Transverse colon (tissue), 4 donors: ENCODE measurements at regions not wholly inside any gene's neighbourhood (a gene's known extent, or its start where the extent isn't known, plus 50 kb on each side); places are given as distances from the start of the nearest gene placed in this dataset.

Experiments used
- DNase-seq: peaks from one replicate; pipeline ENCODE4 v3.0.0-alpha.2; 2019
- H3K27ac ChIP-seq, 4 donors: fragments of 200-600 bp; sonication (generic); 2 replicates each; pipeline ENCODE4 v1.5.1; 2016 to 2018; ENCODE audit warnings: inconsistent platforms in 4 of 4
- H3K27me3 ChIP-seq: fragments of 200-600 bp; sonication (generic); 2 replicates; pipeline ENCODE4 v1.5.1; 2017; ENCODE audit warnings: inconsistent platforms
- H3K36me3 ChIP-seq, 4 donors: fragments of 200-600 bp; sonication (generic); 2 replicates each; pipeline ENCODE4 v1.5.1; 2017 to 2019; ENCODE audit warnings: inconsistent platforms in 4 of 4
- H3K4me1 ChIP-seq, 4 donors: fragments of 200-600 bp; sonication (generic); 2 replicates each; pipeline ENCODE4 v1.5.1; 2017 to 2020; ENCODE audit warnings: inconsistent platforms in 4 of 4
- H3K4me3 ChIP-seq, 4 donors: fragments of 200-600 bp; sonication (generic); 1 replicate in 1 of 4; 2 replicates in 3 of 4; pipeline versions ENCODE4 v1.5.1 to v1.6.1; 2017 to 2019; ENCODE audit warnings: inconsistent platforms in 4 of 4
- H3K9me3 ChIP-seq, 2 donors: fragments of 200-600 bp; sonication (generic); 2 replicates each; pipeline ENCODE4 v1.5.1; 2017 to 2019; ENCODE audit warnings: inconsistent platforms in 2 of 2
- CTCF ChIP-seq, 5 experiments: fragments of 200-600 bp in 3 of 5; fragments of 450-650 bp in 2 of 5; sonication (generic) in 3 of 5; IDR thresholded peaks; 1 replicate in 2 of 5; 2 replicates in 3 of 5; pipeline ENCODE4 v1.5.1; 2016 to 2017; ENCODE audit warnings: antibody characterized with exemption in 5 of 5, inconsistent platforms in 3 of 5, mild to moderate bottlenecking in 2 of 5, moderate library complexity in 1 of 5
- EP300 ChIP-seq: sonication (generic); formaldehyde crosslinking; IDR thresholded peaks from one replicate; pipeline ENCODE4 v1.6.1; 2017; ENCODE audit warnings: antibody characterized with exemption, low read depth
- POLR2A ChIP-seq: fragments of 450-650 bp; IDR thresholded peaks from one replicate; pipeline ENCODE4 v1.6.1; 2016; ENCODE audit warnings: antibody characterized with exemption, mild to moderate bottlenecking, moderate library complexity
- POLR2AphosphoS5 ChIP-seq, 3 donors: sonication (generic); formaldehyde crosslinking; IDR thresholded peaks; one replicate each; pipeline ENCODE4 v1.6.1; 2016; ENCODE audit warnings: antibody characterized with exemption in 3 of 3
- WGBS, 2 donors: methylation state at CpG; one replicate each; pipeline ENCODE4 v1.1.5; 2018; ENCODE audit warnings: low coverage in 1 of 2; 5-methylcytosine and 5-hydroxymethylcytosine counted together
- in situ Hi-C, 4 donors: fragments of 200-750 bp; cut with MboI; loops; one replicate each; pipeline versions ENCODE4 v1.15.0 to v1.15.1; 2017; ENCODE audit warnings: low sequenced_read_pairs in 3 of 4, low pct_ligation_motif_present in 1 of 4, low pct_unique_long_range_greater_than_20kb in 1 of 4
- intact Hi-C: fragments of 100-400 bp; cut with DNase I; formaldehyde crosslinking; loops from one replicate; pipeline ENCODE4 v1.15.1; 2023; ENCODE audit warnings: low total_unique reads

GRCh38 chr6:44576132-44576631 is 188.7 kb downstream of the CDC5L start:
- Histone ChIP-seq H3K36me3 (no peaks in the 10 kb centered on the region), H3K4me3 (no peak overlapping the region), H3K4me1 (peaks cover 0 to 4% (median 0%) of the 10 kb centered on the region in 4 donors), H3K27me3 (no peaks in the 10 kb centered on the region), H3K9me3 (no peaks in the 10 kb centered on the region), H3K27ac (no peak overlapping the region)
- intact Hi-C loops (no loop called here), in situ Hi-C loops (no loop called here)
- no peak for DNase-seq
- 33 to 37% methylated on average over 1 of the region's 1 CpG for WGBS, 2 donors
- TF ChIP-seq CTCF (IDR thresholded peaks at IDR 0.05) (no peak), POLR2AphosphoS5 (IDR thresholded peaks at IDR 0.05) (no peak), POLR2A (no peak), EP300 (no peak)

GRCh38 chr6:44580901-44581300 is 193.4 kb downstream of the CDC5L start:
- Histone ChIP-seq H3K4me1 (peaks cover 0 to 3% (median 0%) of the 10 kb centered on the region in 4 donors), H3K36me3 (no peaks in the 10 kb centered on the region), H3K27me3 (no peaks in the 10 kb centered on the region), H3K9me3 (peaks cover 0 to 15% of the 10 kb centered on the region in 2 donors), H3K27ac (no peak overlapping the region), H3K4me3 (no peak overlapping the region)
- TF ChIP-seq EP300 (no peak), POLR2AphosphoS5 (IDR thresholded peaks at IDR 0.05) (no peak), CTCF (IDR thresholded peaks at IDR 0.05) (no peak), POLR2A (no peak)
- in situ Hi-C loops = no loop called here
- no peak for DNase-seq
- intact Hi-C loops = no loop called here
- WGBS, 2 donors = 73 to 100% methylated on average over 2 to 5 of the region's 5 CpGs

GRCh38 chr6:44582930-44583329 is 195.4 kb downstream of the CDC5L start:
- H3K27ac ChIP-seq = no peak overlapping the region
- no peak for TF ChIP-seq POLR2A
- no peak for TF ChIP-seq POLR2AphosphoS5 (IDR thresholded peaks at IDR 0.05)
- TF ChIP-seq EP300 = no peak
- no peak for TF ChIP-seq CTCF (IDR thresholded peaks at IDR 0.05)
- H3K36me3 ChIP-seq = no peaks in the 10 kb centered on the region
- H3K27me3 ChIP-seq = no peaks in the 10 kb centered on the region
- intact Hi-C loops (no loop called here), in situ Hi-C loops (no loop called here)
- H3K4me1 ChIP-seq = no peaks in the 10 kb centered on the region
- H3K4me3 ChIP-seq = no peak overlapping the region
- no peak for DNase-seq
- whole genome bisulfite sequencing, 2 donors = 75 to 91% methylated on average over 1 of the region's 1 CpG
- peaks cover 0 to 15% of the 10 kb centered on the region in 2 donors for H3K9me3 ChIP-seq

- Histone ChIP-seq H3K4me1 (no peaks in the 10 kb centered on the region), H3K9me3 (no peaks in the 10 kb centered on the region), H3K27me3 (no peaks in the 10 kb centered on the region), H3K4me3 (no peak overlapping the region), H3K27ac (no peak overlapping the region), H3K36me3 (no peaks in the 10 kb centered on the region)
- 83 to 100% methylated on average over 1 of the region's 1 CpG for WGBS, 2 donors
- in situ Hi-C loops = no loop called here
- DNase-seq = no peak
- intact Hi-C loops = no loop called here
- TF ChIP-seq POLR2AphosphoS5 (IDR thresholded peaks at IDR 0.05) (no peak), CTCF (IDR thresholded peaks at IDR 0.05) (no peak), POLR2A (no peak), EP300 (no peak)
These were observed 203.0 kb downstream of the CDC5L start for GRCh38 chr6:44590471-44590870.
